Lung (tissue), 11 donors: ENCODE measurements at regions not wholly inside any gene's neighbourhood (a gene's known extent, or its start where the extent isn't known, plus 50 kb on each side); places are given as distances from the start of the nearest gene placed in this dataset.
"Not testable (repeated sequence)": the region's sequence is repeated elsewhere in the genome, so short reads cannot be mapped to it uniquely, and the experiment has no call there.

Experiments
- ATAC-seq: fragments of 200-7000 bp; cut with Tn5 transposase; one replicate; pipeline ENCODE4 v1.9.1; 2020; ENCODE audit warnings: moderate number of reproducible peaks; ENCODE audit not compliant: insufficient read depth, low FRiP score
- DNase-seq, 3 donors: peaks; one replicate each; pipeline ENCODE4 v3.0.0-alpha.2; 2013 to 2017
- H3K27ac ChIP-seq, 2 donors: one replicate each; pipeline ENCODE4 v1.5.1; 2013; ENCODE audit warnings: mild to moderate bottlenecking in 2 of 2, moderate library complexity in 2 of 2, control low read depth in 1 of 2, inconsistent platforms in 1 of 2, low read depth in 1 of 2, low read length in 1 of 2
- H3K27me3 ChIP-seq, 3 donors: one replicate each; pipeline ENCODE4 v1.5.1; 2013; ENCODE audit warnings: low read length in 2 of 3; ENCODE audit not compliant: control insufficient read depth in 3 of 3, insufficient read depth in 3 of 3
- H3K36me3 ChIP-seq, 4 donors: one replicate each; pipeline ENCODE4 v1.5.1; 2013; ENCODE audit warnings: low read length in 4 of 4, mild to moderate bottlenecking in 1 of 4, moderate library complexity in 1 of 4; ENCODE audit not compliant: control insufficient read depth in 4 of 4, insufficient read depth in 4 of 4
- H3K4me1 ChIP-seq, 5 donors: one replicate each; pipeline ENCODE4 v1.5.1; 2013; ENCODE audit warnings: low read length in 5 of 5, mild to moderate bottlenecking in 2 of 5, moderate library complexity in 1 of 5; ENCODE audit not compliant: control insufficient read depth in 5 of 5, insufficient read depth in 5 of 5
- H3K4me3 ChIP-seq: one replicate; pipeline ENCODE4 v1.5.1; 2013; ENCODE audit warnings: mild to moderate bottlenecking, control low read depth, moderate library complexity
- H3K9ac ChIP-seq, 2 donors: one replicate each; pipeline ENCODE4 v1.5.1; 2013; ENCODE audit warnings: low read length in 2 of 2, control low read depth in 1 of 2; ENCODE audit not compliant: insufficient read depth in 1 of 2
- H3K9me3 ChIP-seq, 4 donors: one replicate each; pipeline ENCODE4 v1.5.1; 2013; ENCODE audit warnings: low read length in 3 of 4, mild to moderate bottlenecking in 1 of 4, moderate library complexity in 1 of 4; ENCODE audit not compliant: control insufficient read depth in 4 of 4, insufficient read depth in 3 of 4
- WGBS, 2 donors: extraction: QIAGEN DNeasy Blood & Tissue Kit; methylation state at CpG; one replicate each; pipeline ENCODE4 v1.1.7; 2013; 5-methylcytosine and 5-hydroxymethylcytosine counted together
- TF ChIP-seq, protein P1 (sequence below): IDR thresholded peaks from 2 replicates; pipeline ENCODE4 v1.5.1; 2012; ENCODE audit warnings: mild to moderate bottlenecking; ENCODE audit errors: control extremely low read depth, extremely low read depth
- donor health status: control.
- donor health status: control.
- donor health status: Bipolar disorder and iron deficiency.
- donor health status: healthy.
- donor health status: DM: yes; HTN: yes; CAD: no.

GRCh38 chr4:78710536-78710935 is 65.6 kb upstream of the BMP2K start:
- H3K27me3 ChIP-seq, result no peaks in the 10 kb centered on the region
- H3K9ac ChIP-seq, result no peak overlapping the region
- H3K4me3 ChIP-seq, result no peak overlapping the region
- H3K27ac ChIP-seq, result no peak overlapping the region
- no peaks in the 10 kb centered on the region for H3K9me3 ChIP-seq
- ATAC-seq (no peak), DNase-seq (no peak)
- no peaks in the 10 kb centered on the region for H3K36me3 ChIP-seq
- H3K4me1 ChIP-seq, result no peaks in the 10 kb centered on the region
- TF ChIP-seq, protein P1, sequence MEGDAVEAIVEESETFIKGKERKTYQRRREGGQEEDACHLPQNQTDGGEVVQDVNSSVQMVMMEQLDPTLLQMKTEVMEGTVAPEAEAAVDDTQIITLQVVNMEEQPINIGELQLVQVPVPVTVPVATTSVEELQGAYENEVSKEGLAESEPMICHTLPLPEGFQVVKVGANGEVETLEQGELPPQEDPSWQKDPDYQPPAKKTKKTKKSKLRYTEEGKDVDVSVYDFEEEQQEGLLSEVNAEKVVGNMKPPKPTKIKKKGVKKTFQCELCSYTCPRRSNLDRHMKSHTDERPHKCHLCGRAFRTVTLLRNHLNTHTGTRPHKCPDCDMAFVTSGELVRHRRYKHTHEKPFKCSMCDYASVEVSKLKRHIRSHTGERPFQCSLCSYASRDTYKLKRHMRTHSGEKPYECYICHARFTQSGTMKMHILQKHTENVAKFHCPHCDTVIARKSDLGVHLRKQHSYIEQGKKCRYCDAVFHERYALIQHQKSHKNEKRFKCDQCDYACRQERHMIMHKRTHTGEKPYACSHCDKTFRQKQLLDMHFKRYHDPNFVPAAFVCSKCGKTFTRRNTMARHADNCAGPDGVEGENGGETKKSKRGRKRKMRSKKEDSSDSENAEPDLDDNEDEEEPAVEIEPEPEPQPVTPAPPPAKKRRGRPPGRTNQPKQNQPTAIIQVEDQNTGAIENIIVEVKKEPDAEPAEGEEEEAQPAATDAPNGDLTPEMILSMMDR, result no peak

GRCh38 chr4:78711676-78712075 is 64.5 kb upstream of the BMP2K start:
- Histone ChIP-seq H3K27ac (no peak overlapping the region), H3K4me1 (no peaks in the 10 kb centered on the region), H3K9me3 (no peaks in the 10 kb centered on the region), H3K9ac (no peak overlapping the region), H3K36me3 (no peaks in the 10 kb centered on the region), H3K4me3 (no peak overlapping the region), H3K27me3 (no peaks in the 10 kb centered on the region)
- DNase-seq, result no peak
- no peak for ATAC-seq
- 85% methylated on average over 3 of the region's 3 CpGs for WGBS, 2 donors
- TF ChIP-seq, protein P1, result no peak

GRCh38 chr4:78714598-78714997 is 61.6 kb upstream of the BMP2K start:
- not testable (repeated sequence) for H3K27ac ChIP-seq, DNase-seq, H3K4me3 ChIP-seq, H3K4me1 ChIP-seq, H3K9ac ChIP-seq, H3K27me3 ChIP-seq, ATAC-seq, H3K9me3 ChIP-seq, H3K36me3 ChIP-seq
- WGBS, 2 donors, result 92 to 97% methylated on average over 4 of the region's 4 CpGs

DNA sequence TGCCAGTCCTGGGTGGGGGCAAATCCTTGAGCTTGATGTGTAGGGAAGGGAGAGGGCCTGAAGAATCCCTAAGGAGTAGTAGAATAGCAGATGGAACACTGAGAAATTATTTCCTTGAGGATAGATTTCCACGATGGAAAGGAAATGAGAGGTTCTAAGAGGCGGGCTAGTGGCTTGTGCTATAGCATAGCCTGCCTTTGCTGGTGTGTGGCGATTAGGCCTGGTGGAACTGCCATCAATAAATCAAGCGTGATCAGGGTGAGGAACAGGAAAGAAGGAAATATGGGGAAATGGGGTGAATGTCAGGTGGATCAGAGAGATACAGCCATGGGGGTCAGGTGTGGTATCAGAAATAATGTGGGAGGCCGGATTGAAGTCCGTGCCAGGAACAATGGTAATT is 60.8 kb upstream of the BMP2K start:
- not testable (repeated sequence) for H3K27ac ChIP-seq, DNase-seq, H3K9me3 ChIP-seq, H3K36me3 ChIP-seq, H3K4me1 ChIP-seq, H3K9ac ChIP-seq, ATAC-seq, H3K4me3 ChIP-seq, H3K27me3 ChIP-seq
- 53 to 63% methylated on average over 4 of the region's 6 CpGs for WGBS, 2 donors

- H3K4me3 ChIP-seq, H3K27ac ChIP-seq, ATAC-seq, H3K9me3 ChIP-seq, H3K36me3 ChIP-seq, H3K9ac ChIP-seq, DNase-seq, H3K4me1 ChIP-seq, H3K27me3 ChIP-seq: not testable (repeated sequence)
- 91 to 97% methylated on average over 8 of the region's 8 CpGs for WGBS, 2 donors
Measured at GRCh38 chr4:78717712-78718111, 58.4 kb upstream of the BMP2K start.
